SK-N-MC (cell line): ENCODE measurements at regions not wholly inside any gene's neighbourhood (a gene's known extent, or its start where the extent isn't known, plus 50 kb on each side); places are given as distances from the start of the nearest gene placed in this dataset.

ENCODE experiments used
- EZH2 ChIP-seq: fragments of 200-600 bp; sonication (generic); IDR thresholded peaks from one replicate; pipeline ENCODE4 v1.6.1; 2017; ENCODE audit warnings: antibody characterized with exemption
- FOXP2 ChIP-seq: optimal IDR thresholded peaks from 2 replicates; pipeline ENCODE3; 2011; ENCODE audit warnings: mild to moderate bottlenecking, moderate library complexity; ENCODE audit not compliant: insufficient read depth; ENCODE audit errors: extremely low read length, control extremely low read depth
- POLR2AphosphoS5 ChIP-seq: IDR thresholded peaks from 2 replicates; pipeline ENCODE4 v1.6.1; 2012; ENCODE audit warnings: mild to moderate bottlenecking, low read depth, low read length, borderline replicate concordance

DNA sequence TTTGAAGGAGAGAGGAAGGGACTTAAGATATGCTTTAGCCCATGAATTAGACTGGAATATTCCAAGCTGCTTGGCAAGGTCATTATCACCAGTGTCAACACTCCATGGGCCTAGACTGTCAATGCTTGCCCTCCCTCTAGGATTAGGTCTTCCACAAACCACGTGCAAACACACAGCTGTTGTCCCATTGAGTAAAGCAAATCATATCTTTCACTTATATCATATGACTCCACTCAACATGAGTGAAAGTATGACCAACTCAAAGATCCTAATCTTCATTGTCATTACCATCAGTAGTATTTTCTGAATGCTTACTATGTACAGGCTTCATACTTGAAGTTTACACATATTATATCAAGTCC is 57.0 kb upstream of the GRAMD2B start:
- TF ChIP-seq EZH2 (no peak), POLR2AphosphoS5 (no peak), FOXP2 (no peak)
